WERI-Rb-1 (cell line): ENCODE measurements at regions not wholly inside any gene's neighbourhood (a gene's known extent, or its start where the extent isn't known, plus 50 kb on each side); places are given as distances from the start of the nearest gene placed in this dataset.

Experiments
- DNase-seq: peaks from one replicate; pipeline ENCODE4 v3.0.0-alpha.2; 2020
- H3K27ac ChIP-seq: fragments of 250-450 bp; sonication (Bioruptor Pico); 2 replicates; pipeline ENCODE4 v1.5.1; 2020; ENCODE audit warnings: mild to moderate bottlenecking, moderate library complexity
- H3K27me3 ChIP-seq: fragments of 250-450 bp; sonication (Bioruptor Pico); 2 replicates; pipeline ENCODE4 v1.5.1; 2021; ENCODE audit warnings: mild to moderate bottlenecking, low read depth, moderate library complexity; ENCODE audit not compliant: insufficient read depth, severe bottlenecking
- H3K36me3 ChIP-seq: fragments of 250-450 bp; sonication (Bioruptor Pico); 2 replicates; pipeline ENCODE4 v1.5.1; 2020; ENCODE audit warnings: mild to moderate bottlenecking, moderate library complexity
- H3K4me3 ChIP-seq: 2 replicates; pipeline ENCODE4 v1.5.1; 2011; ENCODE audit warnings: low read depth, mild to moderate bottlenecking, control low read depth, low read length
- H3K9me3 ChIP-seq: fragments of 250-450 bp; sonication (Bioruptor Pico); 2 replicates; pipeline ENCODE4 v1.5.1; 2021; ENCODE audit warnings: mild to moderate bottlenecking, moderate library complexity; ENCODE audit not compliant: severe bottlenecking
- CTCF ChIP-seq: IDR thresholded peaks from 2 replicates; pipeline ENCODE4 v1.5.1; 2011; ENCODE audit warnings: low read depth, mild to moderate bottlenecking, control low read depth, inconsistent platforms, low read length

DNA sequence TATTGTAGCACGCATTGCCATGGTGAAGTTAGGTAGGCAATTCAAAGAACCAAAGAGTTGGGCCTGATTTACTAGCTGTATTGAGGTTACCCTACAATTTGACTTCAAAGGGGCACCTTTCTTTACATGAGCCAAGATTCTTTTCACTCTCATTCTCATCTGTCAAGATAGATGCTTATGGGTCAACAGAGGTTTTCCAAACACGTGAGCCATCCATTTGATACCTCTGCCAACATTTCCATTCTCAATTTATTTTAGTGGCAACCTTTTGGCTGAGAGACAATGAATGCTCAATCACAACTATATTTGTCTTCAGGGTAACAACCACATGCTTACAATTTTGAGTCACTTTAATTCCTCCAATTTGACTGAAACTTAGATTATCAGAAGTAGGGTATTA lies 370.6 kb upstream of the CDH20 start:
- no peak overlapping the region for H3K4me3 ChIP-seq
- H3K36me3 ChIP-seq, result no peaks in the 10 kb centered on the region
- DNase-seq, result no peak
- no peak for TF ChIP-seq CTCF
- H3K9me3 ChIP-seq, result no peaks in the 10 kb centered on the region
- H3K27ac ChIP-seq, result no peak overlapping the region
- H3K27me3 ChIP-seq, result no peaks in the 10 kb centered on the region

- DNase-seq, result no peak
- Histone ChIP-seq H3K36me3 (no peaks in the 10 kb centered on the region), H3K27me3 (no peaks in the 10 kb centered on the region), H3K9me3 (no peaks in the 10 kb centered on the region), H3K4me3 (no peak overlapping the region), H3K27ac (no peak overlapping the region)
- TF ChIP-seq CTCF, result no peak
Measured at GRCh38 chr18:60965856-60966255, 367.4 kb upstream of the CDH20 start.

- H3K27me3 ChIP-seq, result no peaks in the 10 kb centered on the region
- no peak for DNase-seq
- no peaks in the 10 kb centered on the region for H3K36me3 ChIP-seq
- H3K9me3 ChIP-seq, result no peaks in the 10 kb centered on the region
- no peak overlapping the region for H3K27ac ChIP-seq
- H3K4me3 ChIP-seq, result no peak overlapping the region
- TF ChIP-seq CTCF, result no peak
Measured at GRCh38 chr18:60966876-60967275, 366.4 kb upstream of the CDH20 start.

DNA sequence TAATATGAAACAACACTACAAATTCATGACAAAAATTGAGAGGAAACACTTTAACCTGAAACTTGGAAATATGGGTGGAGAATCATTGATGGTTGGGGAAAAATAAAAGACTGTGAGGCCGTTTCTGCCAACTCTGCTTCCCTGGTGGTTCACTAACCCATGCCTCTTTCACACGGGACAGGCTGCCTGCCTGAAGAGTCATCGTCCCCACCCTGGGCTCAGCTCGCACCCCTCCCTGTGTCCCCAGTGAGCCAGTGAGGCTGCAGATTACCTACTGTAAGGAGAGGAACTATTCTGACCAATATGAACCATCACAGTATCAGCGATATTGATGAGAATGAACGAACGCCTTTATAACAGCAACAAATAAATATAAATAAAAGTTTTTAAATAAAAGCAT lies 357.8 kb upstream of the CDH20 start:
- Histone ChIP-seq H3K27me3 (no peaks in the 10 kb centered on the region), H3K9me3 (no peaks in the 10 kb centered on the region), H3K27ac (no peak overlapping the region), H3K36me3 (no peaks in the 10 kb centered on the region), H3K4me3 (no peak overlapping the region)
- DNase-seq, result no peak
- TF ChIP-seq CTCF, result no peak

GRCh38 chr18:60976976-60977375 lies 356.3 kb upstream of the CDH20 start:
- no peaks in the 10 kb centered on the region for H3K27me3 ChIP-seq
- no peak for DNase-seq
- H3K4me3 ChIP-seq, result no peak overlapping the region
- TF ChIP-seq CTCF, result no peak
- H3K27ac ChIP-seq, result no peak overlapping the region
- H3K36me3 ChIP-seq, result no peaks in the 10 kb centered on the region
- H3K9me3 ChIP-seq, result no peaks in the 10 kb centered on the region

DNA sequence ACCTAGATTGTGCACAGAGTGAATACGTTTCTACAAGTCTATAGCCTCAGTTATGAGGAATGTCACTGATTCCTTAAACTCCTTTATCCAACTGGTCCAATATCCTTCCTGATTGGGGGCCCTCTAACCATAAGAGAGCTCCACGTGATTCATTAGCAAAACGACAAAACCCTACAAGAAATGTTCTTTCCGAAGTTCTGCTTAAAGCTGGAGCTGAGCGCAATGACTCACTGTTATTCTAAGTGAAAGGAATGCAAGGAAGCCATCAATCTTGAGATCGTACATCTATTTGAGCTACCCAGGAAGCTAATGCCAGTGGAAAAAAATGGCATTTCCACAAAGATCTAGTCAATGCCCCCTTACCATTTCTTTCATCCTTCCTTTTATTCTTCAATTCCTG lies 354.9 kb upstream of the CDH20 start:
- Histone ChIP-seq H3K27ac (no peak overlapping the region), H3K9me3 (no peaks in the 10 kb centered on the region), H3K36me3 (no peaks in the 10 kb centered on the region), H3K27me3 (no peaks in the 10 kb centered on the region), H3K4me3 (no peak overlapping the region)
- no peak for TF ChIP-seq CTCF
- no peak for DNase-seq
